Endothelial cell of umbilical vein (primary cell): ENCODE measurements at regions not wholly inside any gene's neighbourhood (a gene's known extent, or its start where the extent isn't known, plus 50 kb on each side); places are given as distances from the start of the nearest gene placed in this dataset.
A peak's percentile ranks its signal among the peaks of the same experiment; 100 is the strongest.

Experiments
- BruUV-seq: library from RNA; stranded (reverse); fragments of 400-500 nt; replicated peaks from 2 replicates; lab custom pipeline; 2021; lab: Mats Ljungman, UMichigan
- CTCF ChIA-PET: fragments of 300-600, 350-600 bp; sonication (Branson Sonifier 250); formaldehyde crosslinking; loops from one replicate; lab custom pipeline; 2021; ENCODE audit warnings: antibody characterized with exemption, inconsistent platforms; lab: Charles Lee
- POLR2A ChIA-PET: fragments of 300-600, 350-600 bp; sonication (Branson Sonifier 250); formaldehyde crosslinking; loops from one replicate; lab custom pipeline; 2021; ENCODE audit warnings: antibody characterized with exemption, inconsistent platforms; lab: Charles Lee
- DNase-seq: peaks from one replicate; pipeline ENCODE4 v3.0.0-alpha.2; 2011; ENCODE audit warnings: low read depth, low spot score
- FAIRE-seq: peaks from 2 replicates; lab custom pipeline; 2011; peaks lifted over from hg19 to GRCh38; lab: Jason Lieb, UNC
- H2AFZ ChIP-seq: 2 replicates; pipeline ENCODE4 v1.6.0; 2012; ENCODE audit warnings: low read depth, low read length, control low read depth, inconsistent platforms
- H3K27ac ChIP-seq: 2 replicates; pipeline ENCODE4 v1.5.1; 2011; ENCODE audit warnings: low read depth, mild to moderate bottlenecking, control low read depth, low read length, moderate library complexity; ENCODE audit not compliant: insufficient read depth
- H3K27me3 ChIP-seq, 2 experiments: 2 replicates each; pipeline versions ENCODE4 v1.6.0 to v1.6.1; 2011; ENCODE audit warnings: low read length in 2 of 2, mixed read lengths in 1 of 2; ENCODE audit not compliant: control insufficient read depth in 2 of 2, insufficient read depth in 2 of 2
- H3K36me3 ChIP-seq, 2 experiments: 2 replicates in 1 of 2; 3 replicates in 1 of 2; pipeline ENCODE4 v1.5.1; 2011; ENCODE audit warnings: low read length in 2 of 2, mild to moderate bottlenecking in 1 of 2, moderate library complexity in 1 of 2; ENCODE audit not compliant: control insufficient read depth in 2 of 2, insufficient read depth in 2 of 2; ENCODE audit errors: extremely low read depth in 1 of 2
- H3K4me1 ChIP-seq: 3 replicates; pipeline ENCODE4 v1.5.1; 2011; ENCODE audit warnings: mild to moderate bottlenecking, low read length; ENCODE audit not compliant: control insufficient read depth, insufficient read depth; ENCODE audit errors: extremely low read depth
- H3K4me2 ChIP-seq: 2 replicates; pipeline ENCODE4 v1.6.1; 2011; ENCODE audit warnings: low read length, control low read depth, mixed read lengths; ENCODE audit not compliant: insufficient read depth
- H3K4me3 ChIP-seq, 3 experiments: fragments of 200-600 bp in 1 of 3; sonication (generic), shearing (Covaris generic) in 1 of 3; replicated peaks in 1 of 3; 2 replicates each; pipeline ENCODE4 v1.5.1; 2011 to 2016; ENCODE audit warnings: control low read depth in 3 of 3, low read length in 3 of 3, mild to moderate bottlenecking in 2 of 3, inconsistent platforms in 1 of 3, low read depth in 1 of 3, moderate library complexity in 1 of 3; ENCODE audit not compliant: insufficient read depth in 1 of 3
- H3K79me2 ChIP-seq: 2 replicates; pipeline ENCODE4 v1.6.0; 2012; ENCODE audit warnings: low read length, inconsistent platforms; ENCODE audit not compliant: control insufficient read depth, insufficient read depth
- H3K9ac ChIP-seq: replicated peaks from 2 replicates; pipeline ENCODE3; 2011; ENCODE audit warnings: low read length, control low read depth; ENCODE audit not compliant: insufficient read depth; ENCODE audit errors: extremely low read depth
- H3K9me1 ChIP-seq: replicated peaks from 3 replicates; pipeline ENCODE4 v1.6.0; 2011; ENCODE audit warnings: mild to moderate bottlenecking, low read length; ENCODE audit not compliant: control insufficient read depth, insufficient read depth; ENCODE audit errors: extremely low read depth
- H3K9me3 ChIP-seq: replicated peaks from 2 replicates; pipeline ENCODE4 v1.5.1; 2012; ENCODE audit warnings: low read length, inconsistent platforms; ENCODE audit not compliant: control insufficient read depth, insufficient read depth
- H4K20me1 ChIP-seq: replicated peaks from 2 replicates; pipeline ENCODE3; 2011; ENCODE audit warnings: mild to moderate bottlenecking, low read length; ENCODE audit not compliant: control insufficient read depth, insufficient read depth; ENCODE audit errors: extremely low read depth
- EZH2 ChIP-seq: IDR thresholded peaks from 2 replicates; pipeline ENCODE4 v1.6.1; 2012; ENCODE audit warnings: borderline replicate concordance, low read depth, mild to moderate bottlenecking, moderate library complexity, low read length, inconsistent platforms; ENCODE audit not compliant: severe bottlenecking
- FOS ChIP-seq: IDR thresholded peaks from 2 replicates; pipeline ENCODE4 v1.6.1; 2011; ENCODE audit warnings: mild to moderate bottlenecking, low read length, moderate library complexity, borderline replicate concordance; ENCODE audit not compliant: insufficient read depth
- GATA2 ChIP-seq: IDR thresholded peaks from 2 replicates; pipeline ENCODE4 v1.7.0; 2011; ENCODE audit warnings: low read depth, mild to moderate bottlenecking, moderate library complexity, mixed read lengths, low read length; ENCODE audit not compliant: insufficient read length, insufficient read depth
- JUN ChIP-seq: IDR thresholded peaks from 2 replicates; pipeline ENCODE4 v1.6.1; 2011; ENCODE audit warnings: borderline replicate concordance, low read depth; ENCODE audit not compliant: insufficient read length, insufficient read depth
- MAX ChIP-seq: IDR thresholded peaks from 2 replicates; pipeline ENCODE4 v1.6.1; 2011; ENCODE audit not compliant: insufficient read depth, insufficient read length
- MYC ChIP-seq: IDR thresholded peaks from one replicate; pipeline ENCODE4 v1.6.1; 2011; ENCODE audit warnings: mild to moderate bottlenecking, low read depth, low read length
- POLR2A ChIP-seq: IDR thresholded peaks from 2 replicates; pipeline ENCODE4 v1.6.1; 2012; ENCODE audit warnings: low read depth, mild to moderate bottlenecking, control low read depth, low read length
- POLR2AphosphoS5 ChIP-seq: IDR thresholded peaks from 2 replicates; pipeline ENCODE4 v1.6.1; 2012; ENCODE audit warnings: low read depth, mild to moderate bottlenecking, control low read depth, low read length, moderate library complexity; ENCODE audit not compliant: insufficient read depth
- dilution Hi-C: fragments of 300-500 bp; cut with MboI; formaldehyde crosslinking; loops from one replicate; pipeline ENCODE4 v1.15.0; 2019; ENCODE audit warnings: low sequenced_read_pairs; ENCODE audit not compliant: extremely low pct_ligation_motif_present
- intact Hi-C: fragments of 100-400 bp; cut with micrococcal nuclease; formaldehyde crosslinking; loops from one replicate; pipeline ENCODE4 v1.10.0; 2022
- TF ChIP-seq, protein P1 (sequence below), 2 donors: IDR thresholded peaks; 1 replicate in 1 of 2; 2 replicates in 1 of 2; pipeline ENCODE4 v1.5.1; 2011; ENCODE audit warnings: low read length in 2 of 2, mild to moderate bottlenecking in 2 of 2, moderate library complexity in 2 of 2, control low read depth in 1 of 2, inconsistent platforms in 1 of 2, low read depth in 1 of 2; ENCODE audit not compliant: insufficient read depth in 1 of 2; ENCODE audit errors: extremely low read depth in 1 of 2

DNA sequence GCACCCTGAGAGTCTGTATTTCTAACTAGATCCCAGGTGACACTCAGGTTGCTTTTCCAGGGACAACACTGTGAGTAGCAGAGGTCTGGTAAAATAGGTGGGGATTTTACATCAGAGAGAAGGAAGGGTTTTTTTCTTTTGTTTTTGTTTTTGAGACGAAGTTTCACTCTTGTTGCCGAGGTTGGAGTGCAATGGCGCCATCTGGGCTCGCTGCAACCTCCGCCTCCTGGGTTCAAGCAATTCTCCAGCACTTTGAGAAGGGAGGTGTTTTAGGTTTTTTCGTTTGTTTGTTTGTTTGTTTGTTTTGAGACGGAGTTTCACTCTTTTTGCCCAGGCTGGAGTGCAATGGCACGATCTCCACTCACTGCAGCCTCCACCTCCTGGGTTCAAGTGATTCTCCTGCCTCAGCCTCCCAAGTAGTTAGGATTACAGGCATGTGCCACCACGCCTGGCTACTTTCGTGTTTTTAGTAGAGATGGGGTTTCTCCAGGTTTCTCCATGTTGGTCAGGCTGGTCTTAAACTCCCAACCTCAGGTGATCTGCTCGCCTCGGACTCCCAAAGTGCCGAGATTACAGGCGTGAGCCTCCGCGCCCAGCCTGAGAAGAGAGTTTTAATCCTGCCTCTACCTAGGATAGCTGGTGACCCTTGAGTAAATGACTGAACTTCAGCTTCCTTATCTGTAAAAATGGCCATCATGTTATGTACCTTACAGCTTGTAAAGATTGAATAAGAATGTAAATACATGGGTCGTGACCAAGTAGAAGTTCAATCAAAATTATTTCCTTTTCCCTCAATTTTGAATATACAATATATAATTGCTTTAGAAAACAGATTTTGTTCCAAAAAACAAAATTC is 95.9 kb upstream of the FNDC3B start:
- H3K9ac ChIP-seq = no peak overlapping the region
- no peaks in the 10 kb centered on the region for H3K36me3 ChIP-seq
- no peaks in the 10 kb centered on the region for H3K9me1 ChIP-seq
- H3K9me3 ChIP-seq = no peaks in the 10 kb centered on the region
- ChIA-PET POLR2A (no interaction called here), CTCF (no interaction called here)
- FAIRE-seq (peak; percentile 53), DNase-seq (no peak)
- H3K4me2 ChIP-seq = peak overlapping the region; percentile 10
- H3K79me2 ChIP-seq = no peaks in the 10 kb centered on the region
- no peak overlapping the region for H2AFZ ChIP-seq
- H3K4me3 ChIP-seq = no peak overlapping the region
- no TSS peak for BruUV-seq
- peaks cover 11% of the 10 kb centered on the region for H3K4me1 ChIP-seq
- TF ChIP-seq GATA2 = no peak
- no peak for TF ChIP-seq MAX
- TF ChIP-seq, protein P1, sequence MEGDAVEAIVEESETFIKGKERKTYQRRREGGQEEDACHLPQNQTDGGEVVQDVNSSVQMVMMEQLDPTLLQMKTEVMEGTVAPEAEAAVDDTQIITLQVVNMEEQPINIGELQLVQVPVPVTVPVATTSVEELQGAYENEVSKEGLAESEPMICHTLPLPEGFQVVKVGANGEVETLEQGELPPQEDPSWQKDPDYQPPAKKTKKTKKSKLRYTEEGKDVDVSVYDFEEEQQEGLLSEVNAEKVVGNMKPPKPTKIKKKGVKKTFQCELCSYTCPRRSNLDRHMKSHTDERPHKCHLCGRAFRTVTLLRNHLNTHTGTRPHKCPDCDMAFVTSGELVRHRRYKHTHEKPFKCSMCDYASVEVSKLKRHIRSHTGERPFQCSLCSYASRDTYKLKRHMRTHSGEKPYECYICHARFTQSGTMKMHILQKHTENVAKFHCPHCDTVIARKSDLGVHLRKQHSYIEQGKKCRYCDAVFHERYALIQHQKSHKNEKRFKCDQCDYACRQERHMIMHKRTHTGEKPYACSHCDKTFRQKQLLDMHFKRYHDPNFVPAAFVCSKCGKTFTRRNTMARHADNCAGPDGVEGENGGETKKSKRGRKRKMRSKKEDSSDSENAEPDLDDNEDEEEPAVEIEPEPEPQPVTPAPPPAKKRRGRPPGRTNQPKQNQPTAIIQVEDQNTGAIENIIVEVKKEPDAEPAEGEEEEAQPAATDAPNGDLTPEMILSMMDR (IDR thresholded peaks at IDR 0.05; ENCODE audit: extremely low read depth in 1 of 2, insufficient read depth in 1 of 2, low read depth in 1 of 2, low read length in 2 of 2) = no peak
- no peak for TF ChIP-seq EZH2
- no peak for TF ChIP-seq MYC
- no peak for TF ChIP-seq JUN
- no peak for TF ChIP-seq FOS
- TF ChIP-seq POLR2A = no peak
- TF ChIP-seq POLR2AphosphoS5 = no peak
- H3K27me3 ChIP-seq = no peaks in the 10 kb centered on the region
- intact Hi-C loops = no loop called here
- dilution Hi-C loops = no loop called here
- H3K27ac ChIP-seq = no peak overlapping the region
- H4K20me1 ChIP-seq = no peaks in the 10 kb centered on the region
